ENCODE measurements at regions not wholly inside any gene's neighbourhood (a gene's known extent, or its start where the extent isn't known, plus 50 kb on each side); places are given as distances from the start of the nearest gene placed in this dataset.

- TF ChIP-seq RNF2 (IDR thresholded peaks at IDR 0.05; ENCODE audit: borderline replicate concordance, low read depth, low read length, missing control alignments, poor library complexity, severe bottlenecking), result no peak
Measured at GRCh38 chr6:92934625-92935024, 484.7 kb downstream of the EPHA7 start (continued).

Measured in H1 (cell line).